ENCODE measurements at regions not wholly inside any gene's neighbourhood (a gene's known extent, or its start where the extent isn't known, plus 50 kb on each side); places are given as distances from the start of the nearest gene placed in this dataset.

- DNase-seq = no peak
Measured at GRCh38 chr11:98099371-98099770, 921.4 kb upstream of the CNTN5 start.

- DNase-seq = no peak
Measured at GRCh38 chr11:98100689-98101088, 920.1 kb upstream of the CNTN5 start.

GRCh38 chr11:98101329-98101728 is 919.4 kb upstream of the CNTN5 start:
- DNase-seq = no peak

- DNase-seq = no peak
Measured at GRCh38 chr11:98104249-98104648, 916.5 kb upstream of the CNTN5 start.

GRCh38 chr11:98107736-98108135 is 913.0 kb upstream of the CNTN5 start:
- no peak for DNase-seq

- no peak for DNase-seq
Measured at GRCh38 chr11:98110030-98110429, 910.7 kb upstream of the CNTN5 start.

GRCh38 chr11:98115873-98116272 is 904.9 kb upstream of the CNTN5 start:
- no peak for DNase-seq

GRCh38 chr11:98130117-98130625 is 890.6 kb upstream of the CNTN5 start:
- no peak for DNase-seq

- no peak for DNase-seq
Measured at GRCh38 chr11:98136357-98136756, 884.4 kb upstream of the CNTN5 start.

GRCh38 chr11:98137437-98137836 is 883.3 kb upstream of the CNTN5 start:
- DNase-seq = no peak

- DNase-seq = no peak
Measured at GRCh38 chr11:98143661-98144060, 877.1 kb upstream of the CNTN5 start.

GRCh38 chr11:98153752-98154151 is 867.0 kb upstream of the CNTN5 start:
- DNase-seq = no peak

GRCh38 chr11:98155696-98156095 is 865.1 kb upstream of the CNTN5 start:
- no peak for DNase-seq

GRCh38 chr11:98177925-98178324 is 842.8 kb upstream of the CNTN5 start:
- DNase-seq = no peak

GRCh38 chr11:98180511-98180910 is 840.2 kb upstream of the CNTN5 start:
- DNase-seq = no peak

GRCh38 chr11:98180921-98181320 is 839.8 kb upstream of the CNTN5 start:
- DNase-seq = no peak

- DNase-seq = no peak
Measured at GRCh38 chr11:98183034-98183433, 837.7 kb upstream of the CNTN5 start.

GRCh38 chr11:98185245-98185644 is 835.5 kb upstream of the CNTN5 start:
- DNase-seq = no peak

- no peak for DNase-seq
Measured at GRCh38 chr11:98194611-98195010, 826.1 kb upstream of the CNTN5 start.

GRCh38 chr11:98195300-98195699 is 825.4 kb upstream of the CNTN5 start:
- DNase-seq = no peak

GRCh38 chr11:98207086-98207485 is 813.7 kb upstream of the CNTN5 start:
- DNase-seq = no peak

- DNase-seq = no peak
Measured at GRCh38 chr11:98227278-98227677, 793.5 kb upstream of the CNTN5 start.

- DNase-seq = no peak
Measured at GRCh38 chr11:98230678-98231077, 790.1 kb upstream of the CNTN5 start.

- no peak for DNase-seq
Measured at GRCh38 chr11:98234698-98235097, 786.1 kb upstream of the CNTN5 start.

GRCh38 chr11:98243897-98244296 is 776.9 kb upstream of the CNTN5 start:
- DNase-seq = no peak

- DNase-seq = no peak
Measured at GRCh38 chr11:98260983-98261382, 759.8 kb upstream of the CNTN5 start.
